ENCODE measurements at regions not wholly inside any gene's neighbourhood (a gene's known extent, or its start where the extent isn't known, plus 50 kb on each side); places are given as distances from the start of the nearest gene placed in this dataset.
"Not testable (repeated sequence)": the region's sequence is repeated elsewhere in the genome, so short reads cannot be mapped to it uniquely, and the experiment has no call there.

- DNase-seq (ENCODE audit: low read depth) = no peak
Observed at GRCh38 chr7:93048136-93048930, 69.4 kb downstream of the SAMD9 start.

GRCh38 chr7:93047514-93048099 lies 70.2 kb downstream of the SAMD9 start:
- no peak for DNase-seq (ENCODE audit: low read depth)

- DNase-seq (ENCODE audit: low read depth) = no peak
Observed at GRCh38 chr7:93046641-93047040, 71.1 kb downstream of the SAMD9 start.

GRCh38 chr7:93044147-93044810 lies 73.5 kb downstream of the SAMD9 start:
- DNase-seq (ENCODE audit: low read depth) = no peak

GRCh38 chr7:93043385-93043985 lies 74.3 kb downstream of the SAMD9 start:
- DNase-seq (ENCODE audit: low read depth) = no peak

GRCh38 chr7:93040355-93040754 lies 77.4 kb downstream of the SAMD9 start:
- DNase-seq (ENCODE audit: low read depth) = no peak

- no peak for DNase-seq (ENCODE audit: low read depth)
Observed at GRCh38 chr7:93039786-93040185, 78.0 kb downstream of the SAMD9 start.

GRCh38 chr7:93039282-93039681 lies 78.5 kb downstream of the SAMD9 start:
- no peak for DNase-seq (ENCODE audit: low read depth)

GRCh38 chr7:93036807-93037206 lies 81.0 kb downstream of the SAMD9 start:
- no peak for DNase-seq (ENCODE audit: low read depth)

GRCh38 chr7:93036149-93036640 lies 81.6 kb downstream of the SAMD9 start:
- no peak for DNase-seq (ENCODE audit: low read depth)

GRCh38 chr7:93031795-93032194 lies 86.0 kb downstream of the SAMD9 start:
- no peak for DNase-seq (ENCODE audit: low read depth)

GRCh38 chr7:93030605-93031225 lies 87.1 kb downstream of the SAMD9 start:
- DNase-seq (ENCODE audit: low read depth) = no peak

GRCh38 chr7:93029056-93029455 lies 88.7 kb downstream of the SAMD9 start:
- no peak for DNase-seq (ENCODE audit: low read depth)

GRCh38 chr7:93028610-93029009 lies 89.2 kb downstream of the SAMD9 start:
- DNase-seq (ENCODE audit: low read depth) = no peak

GRCh38 chr7:93027044-93027443 lies 90.7 kb downstream of the SAMD9 start:
- DNase-seq (ENCODE audit: low read depth) = no peak

GRCh38 chr7:93026425-93026824 lies 91.4 kb downstream of the SAMD9 start:
- DNase-seq (ENCODE audit: low read depth) = no peak

- DNase-seq (ENCODE audit: low read depth) = no peak
Observed at GRCh38 chr7:93025389-93025788, 92.4 kb downstream of the SAMD9 start.

GRCh38 chr7:93022931-93023478 lies 94.8 kb downstream of the SAMD9 start:
- DNase-seq (ENCODE audit: low read depth) = not testable (repeated sequence)

GRCh38 chr7:93021748-93022147 lies 96.0 kb downstream of the SAMD9 start:
- no peak for DNase-seq (ENCODE audit: low read depth)

GRCh38 chr7:93018716-93019115 lies 99.1 kb downstream of the SAMD9 start:
- no peak for DNase-seq (ENCODE audit: low read depth)

GRCh38 chr7:93016681-93017381 lies 100.9 kb downstream of the SAMD9 start:
- no peak for DNase-seq (ENCODE audit: low read depth)

Measured in stimulated activated CD8-positive, alpha-beta memory T cell treated with anti-CD3 and anti-CD28 coated beads, Interleukin-4, amount 100 ng/mL, for 24 hours (primary cell).